IPS-18a (cell line): ENCODE measurements at regions not wholly inside any gene's neighbourhood (a gene's known extent, or its start where the extent isn't known, plus 50 kb on each side); places are given as distances from the start of the nearest gene placed in this dataset.

Experiments
- H3K27ac ChIP-seq: one replicate; pipeline ENCODE4 v1.5.1; 2013; ENCODE audit warnings: low read length
- H3K27me3 ChIP-seq: one replicate; pipeline ENCODE4 v1.6.1; 2013; ENCODE audit warnings: mild to moderate bottlenecking, low read length; ENCODE audit not compliant: control insufficient read depth, insufficient read depth
- H3K36me3 ChIP-seq: one replicate; pipeline ENCODE4 v1.6.1; 2013; ENCODE audit warnings: low read depth, low read length; ENCODE audit not compliant: control insufficient read depth
- H3K4me1 ChIP-seq: one replicate; pipeline ENCODE4 v1.6.1; 2013; ENCODE audit warnings: low read depth, low read length; ENCODE audit not compliant: control insufficient read depth
- H3K4me3 ChIP-seq: one replicate; pipeline ENCODE4 v1.5.1; 2013; ENCODE audit warnings: low read length
- H3K9ac ChIP-seq: one replicate; pipeline ENCODE4 v1.6.1; 2013; ENCODE audit warnings: mild to moderate bottlenecking, low read length, moderate library complexity
- H3K9me3 ChIP-seq: one replicate; pipeline ENCODE4 v1.6.1; 2013; ENCODE audit warnings: low read depth, low read length; ENCODE audit not compliant: control insufficient read depth

DNA sequence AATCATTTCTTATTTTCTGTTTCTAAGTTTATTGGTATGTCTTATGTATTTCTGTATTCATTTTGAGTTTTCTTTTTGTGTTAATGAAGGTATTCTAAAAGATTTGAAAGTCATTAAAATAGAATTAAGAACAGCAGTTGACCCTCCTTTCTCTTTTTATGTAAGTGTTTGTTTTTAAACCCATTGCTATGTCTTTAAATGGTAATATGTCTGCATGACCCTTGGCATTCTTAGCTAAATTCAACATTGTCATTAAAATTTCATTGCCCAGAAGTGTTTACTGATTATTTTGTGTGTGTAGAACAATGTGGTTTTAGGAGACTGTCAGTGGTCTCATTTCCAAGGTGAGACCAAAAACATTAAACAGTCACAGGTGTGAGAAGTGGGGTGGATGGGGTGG lies 197.8 kb downstream of the PCDH7 start:
- Histone ChIP-seq H3K36me3 (no peaks in the 10 kb centered on the region), H3K9me3 (no peaks in the 10 kb centered on the region), H3K27ac (no peak overlapping the region), H3K4me1 (peaks cover 35% of the 10 kb centered on the region), H3K27me3 (no peaks in the 10 kb centered on the region), H3K4me3 (peak overlapping the region; percentile 32), H3K9ac (no peak overlapping the region)

DNA sequence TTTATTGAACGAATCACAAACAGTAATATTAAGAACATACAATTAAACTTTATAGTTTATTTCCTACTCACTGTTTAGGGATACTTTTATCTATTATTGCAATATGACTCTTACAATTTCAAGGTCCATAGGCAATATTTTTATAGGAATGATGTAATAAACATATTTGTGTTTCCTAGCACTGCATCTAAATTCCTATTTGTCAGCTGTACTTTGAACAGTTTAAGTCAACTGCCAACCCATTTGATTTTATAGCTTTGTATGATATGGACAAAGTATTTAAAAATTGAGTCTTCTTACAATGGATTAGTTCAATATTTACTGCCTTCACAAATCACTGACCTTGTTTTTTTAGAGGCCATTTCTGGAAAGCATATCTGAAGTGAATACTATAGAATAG lies 199.3 kb downstream of the PCDH7 start:
- H3K9ac ChIP-seq, result no peak overlapping the region
- H3K9me3 ChIP-seq, result no peaks in the 10 kb centered on the region
- H3K27me3 ChIP-seq, result no peaks in the 10 kb centered on the region
- H3K27ac ChIP-seq, result no peak overlapping the region
- H3K4me3 ChIP-seq, result no peak overlapping the region
- H3K4me1 ChIP-seq, result peaks cover 35% of the 10 kb centered on the region
- no peaks in the 10 kb centered on the region for H3K36me3 ChIP-seq

DNA sequence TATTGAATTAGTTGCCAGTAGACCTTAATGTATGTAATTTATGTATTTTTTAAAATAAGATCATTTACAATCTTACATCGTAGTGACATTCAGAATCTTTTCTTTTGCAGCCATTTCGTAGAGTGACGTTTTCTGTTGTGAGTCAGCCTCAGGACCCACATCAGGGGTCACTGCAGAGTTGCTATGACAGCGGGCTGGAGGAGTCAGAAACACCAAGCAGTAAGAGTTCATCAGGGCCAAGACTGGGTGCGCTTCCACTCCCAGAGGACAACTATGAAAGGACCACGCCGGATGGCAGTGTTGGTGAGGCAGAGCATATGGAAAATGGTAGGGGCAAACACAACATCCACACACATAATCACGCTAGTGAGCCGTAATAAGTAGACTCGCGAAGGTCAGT lies 199.9 kb downstream of the PCDH7 start:
- H3K27ac ChIP-seq, result no peak overlapping the region

DNA sequence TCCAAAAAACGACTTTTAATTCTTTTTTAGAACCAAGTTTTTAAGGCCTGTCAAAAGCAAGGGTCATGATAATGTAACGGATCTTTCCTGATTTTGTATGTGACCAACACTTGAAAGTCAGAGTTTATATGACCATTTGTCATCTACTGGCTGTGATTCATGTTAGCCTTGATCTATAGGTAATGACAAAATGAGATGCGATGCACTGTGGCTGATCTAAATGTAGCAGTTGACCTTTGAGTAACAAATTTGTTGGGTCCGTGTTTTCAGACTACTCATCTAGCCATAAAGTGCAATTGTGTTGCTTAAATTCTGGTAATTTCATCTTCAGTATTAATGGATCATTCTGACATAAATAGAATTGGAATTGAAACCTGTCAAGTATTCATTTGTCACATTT lies 202.5 kb downstream of the PCDH7 start:
- Histone ChIP-seq H3K36me3 (no peaks in the 10 kb centered on the region), H3K4me3 (no peak overlapping the region), H3K4me1 (peaks cover 28% of the 10 kb centered on the region), H3K9ac (no peak overlapping the region), H3K27me3 (no peaks in the 10 kb centered on the region), H3K27ac (no peak overlapping the region), H3K9me3 (no peaks in the 10 kb centered on the region)

More for the DNA sequence above, 199.9 kb downstream of the PCDH7 start:
- Histone ChIP-seq H3K9me3 (no peaks in the 10 kb centered on the region), H3K4me3 (no peak overlapping the region), H3K9ac (peak overlapping the region; percentile 3), H3K36me3 (no peaks in the 10 kb centered on the region), H3K27me3 (no peaks in the 10 kb centered on the region), H3K4me1 (peaks cover 35% of the 10 kb centered on the region)

DNA sequence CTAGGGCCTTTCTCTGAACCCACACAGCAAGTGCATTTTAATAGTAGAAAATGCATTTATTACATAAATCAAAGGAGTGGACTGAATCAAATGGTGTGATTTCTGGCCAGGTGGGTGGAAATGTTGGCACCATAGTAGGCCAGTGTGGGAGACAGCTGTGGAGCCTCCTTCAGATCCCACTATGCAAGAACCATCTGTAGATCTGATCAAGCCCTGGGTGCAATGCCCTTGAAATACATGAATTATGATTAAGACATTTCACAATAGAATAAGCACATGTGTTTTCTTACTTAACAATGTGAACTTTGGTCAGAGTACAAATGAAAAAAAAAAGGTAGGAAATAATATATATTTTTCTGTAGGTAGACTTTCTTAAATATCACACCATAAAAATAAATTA lies 204.3 kb downstream of the PCDH7 start:
- H3K9me3 ChIP-seq, result no peaks in the 10 kb centered on the region
- H3K27me3 ChIP-seq, result no peaks in the 10 kb centered on the region
- H3K4me1 ChIP-seq, result peaks cover 15% of the 10 kb centered on the region
- no peak overlapping the region for H3K9ac ChIP-seq
- H3K36me3 ChIP-seq, result no peaks in the 10 kb centered on the region
- no peak overlapping the region for H3K4me3 ChIP-seq
- no peak overlapping the region for H3K27ac ChIP-seq

DNA sequence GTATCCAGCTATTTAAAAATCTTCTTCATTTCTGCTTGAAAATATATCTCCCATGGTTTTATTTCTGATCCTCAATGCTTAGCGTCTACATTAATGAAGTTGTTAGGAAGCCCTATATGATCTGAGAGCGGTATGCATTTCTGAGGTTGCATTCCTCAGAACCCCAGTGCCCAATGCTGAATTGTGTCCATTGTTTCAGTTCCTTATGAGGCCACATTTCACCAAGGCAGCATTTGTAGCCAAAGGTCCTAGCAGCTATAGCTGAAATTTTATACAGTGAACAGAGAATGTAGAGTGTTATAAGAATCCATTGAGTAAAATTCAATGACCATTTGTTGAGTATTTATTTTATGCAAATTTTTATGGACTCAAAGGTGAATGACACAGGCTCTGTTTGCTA lies 209.5 kb downstream of the PCDH7 start:
- no peak overlapping the region for H3K27ac ChIP-seq
- H3K9me3 ChIP-seq, result no peaks in the 10 kb centered on the region
- peaks cover 7% of the 10 kb centered on the region for H3K4me1 ChIP-seq

DNA sequence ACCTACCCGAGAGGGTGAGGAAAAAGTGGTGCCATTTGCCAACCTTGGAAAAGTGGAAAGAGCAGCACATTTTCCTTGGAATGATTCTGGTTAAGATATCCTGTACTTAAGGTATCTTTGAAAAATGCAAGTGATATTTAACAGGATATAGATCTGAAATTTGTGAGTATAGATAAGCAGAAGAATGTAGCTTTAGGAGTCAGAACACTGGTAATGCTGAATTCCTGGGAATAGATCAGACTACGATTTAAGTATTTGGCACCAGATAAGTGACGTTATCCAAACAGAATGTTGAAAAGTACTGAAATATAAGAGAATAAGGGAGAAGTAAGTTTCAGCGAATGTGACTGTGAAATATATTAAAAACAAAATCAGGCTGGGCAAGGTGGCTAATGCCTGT lies 210.1 kb downstream of the PCDH7 start:
- Histone ChIP-seq H3K27me3 (no peaks in the 10 kb centered on the region), H3K4me1 (peaks cover 7% of the 10 kb centered on the region), H3K9ac (no peak overlapping the region), H3K27ac (no peak overlapping the region), H3K9me3 (no peaks in the 10 kb centered on the region), H3K4me3 (no peak overlapping the region), H3K36me3 (no peaks in the 10 kb centered on the region)

More for the DNA sequence above, 209.5 kb downstream of the PCDH7 start:
- Histone ChIP-seq H3K36me3 (no peaks in the 10 kb centered on the region), H3K27me3 (no peaks in the 10 kb centered on the region), H3K9ac (no peak overlapping the region), H3K4me3 (no peak overlapping the region)

DNA sequence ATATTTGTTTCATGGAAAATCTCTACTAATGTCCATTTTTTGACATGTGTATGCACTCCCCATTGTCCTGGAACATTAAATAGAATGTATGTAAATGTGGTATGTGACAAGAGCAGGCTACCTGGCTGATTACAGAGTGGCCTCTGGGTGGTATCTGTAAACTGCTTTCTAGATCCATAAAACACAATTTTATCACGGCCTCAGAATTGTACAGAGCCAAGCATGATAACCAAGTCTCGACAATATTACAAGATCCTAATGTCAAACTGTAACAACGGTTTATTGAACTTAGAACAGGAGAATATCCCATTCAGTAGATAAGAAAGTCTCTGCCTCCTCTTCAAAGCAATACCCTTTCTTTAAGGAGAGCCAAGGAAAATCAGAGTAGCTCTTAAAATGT lies 212.4 kb downstream of the PCDH7 start:
- Histone ChIP-seq H3K27ac (no peak overlapping the region), H3K9me3 (no peaks in the 10 kb centered on the region), H3K4me1 (peaks cover 3% of the 10 kb centered on the region), H3K9ac (no peak overlapping the region), H3K36me3 (no peaks in the 10 kb centered on the region), H3K27me3 (no peaks in the 10 kb centered on the region), H3K4me3 (no peak overlapping the region)

DNA sequence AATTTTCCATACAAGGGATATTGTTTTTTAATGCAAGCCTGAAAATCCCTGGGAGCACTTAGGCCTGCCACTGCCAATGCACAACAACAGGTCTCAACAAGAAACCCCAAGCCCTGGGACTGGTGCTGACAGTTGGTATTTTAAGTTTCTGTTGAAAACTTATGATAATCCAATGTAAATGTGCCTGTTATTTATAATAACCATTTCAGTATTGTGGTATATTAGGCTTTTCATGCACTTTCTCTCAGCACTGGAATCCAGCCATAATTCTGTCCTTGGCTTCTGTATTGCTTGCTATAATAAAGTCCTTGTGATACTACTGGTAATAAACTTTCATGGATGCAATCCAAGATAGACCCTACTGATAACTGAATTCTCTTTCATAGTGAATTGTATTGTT lies 218.9 kb downstream of the PCDH7 start:
- Histone ChIP-seq H3K36me3 (no peaks in the 10 kb centered on the region), H3K4me3 (no peak overlapping the region), H3K9ac (no peak overlapping the region), H3K4me1 (no peaks in the 10 kb centered on the region), H3K27ac (no peak overlapping the region), H3K9me3 (no peaks in the 10 kb centered on the region), H3K27me3 (no peaks in the 10 kb centered on the region)

DNA sequence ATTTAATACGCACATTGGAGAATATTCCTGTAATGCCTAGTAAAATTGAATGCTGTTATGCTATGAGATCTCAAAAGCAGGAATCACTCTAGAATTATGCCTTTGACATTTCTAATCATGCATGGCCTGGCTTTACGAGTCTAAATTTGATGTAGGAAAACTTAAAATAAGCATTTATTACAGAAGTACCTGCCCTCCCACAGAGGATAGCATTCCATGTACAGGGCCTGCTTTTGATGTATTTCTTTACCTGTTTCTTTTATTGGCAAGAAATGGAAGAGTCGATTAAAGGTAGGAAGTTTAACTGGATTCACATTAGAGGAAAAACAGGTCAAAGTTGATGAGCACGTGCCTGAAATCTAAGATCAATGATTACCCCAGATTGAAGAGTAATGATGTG lies 219.5 kb downstream of the PCDH7 start:
- Histone ChIP-seq H3K27me3 (no peaks in the 10 kb centered on the region), H3K9me3 (no peaks in the 10 kb centered on the region), H3K4me3 (no peak overlapping the region), H3K27ac (no peak overlapping the region), H3K9ac (no peak overlapping the region), H3K36me3 (no peaks in the 10 kb centered on the region), H3K4me1 (no peaks in the 10 kb centered on the region)

DNA sequence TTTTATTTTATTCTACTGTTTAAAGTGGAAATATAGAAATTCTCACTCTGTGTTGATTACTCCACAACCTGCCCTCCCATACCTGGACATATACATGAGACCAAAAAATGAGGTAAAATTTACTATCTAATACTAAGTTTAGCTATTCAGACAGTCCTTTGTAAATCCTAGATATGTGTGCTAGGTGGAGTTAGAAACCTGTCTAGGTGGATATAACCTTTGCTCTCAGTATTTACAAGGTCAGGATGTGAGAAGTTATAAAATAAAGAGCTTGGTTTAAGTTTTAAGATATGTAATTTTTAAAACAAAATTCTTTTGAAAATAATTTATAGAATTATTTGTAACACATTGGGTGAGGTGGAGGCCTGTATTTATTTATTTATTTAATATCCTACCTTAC lies 221.5 kb downstream of the PCDH7 start:
- no peaks in the 10 kb centered on the region for H3K36me3 ChIP-seq
- no peak overlapping the region for H3K9ac ChIP-seq
- no peak overlapping the region for H3K27ac ChIP-seq
- no peaks in the 10 kb centered on the region for H3K9me3 ChIP-seq
- peaks cover 3% of the 10 kb centered on the region for H3K4me1 ChIP-seq
- H3K27me3 ChIP-seq, result no peaks in the 10 kb centered on the region
- no peak overlapping the region for H3K4me3 ChIP-seq

DNA sequence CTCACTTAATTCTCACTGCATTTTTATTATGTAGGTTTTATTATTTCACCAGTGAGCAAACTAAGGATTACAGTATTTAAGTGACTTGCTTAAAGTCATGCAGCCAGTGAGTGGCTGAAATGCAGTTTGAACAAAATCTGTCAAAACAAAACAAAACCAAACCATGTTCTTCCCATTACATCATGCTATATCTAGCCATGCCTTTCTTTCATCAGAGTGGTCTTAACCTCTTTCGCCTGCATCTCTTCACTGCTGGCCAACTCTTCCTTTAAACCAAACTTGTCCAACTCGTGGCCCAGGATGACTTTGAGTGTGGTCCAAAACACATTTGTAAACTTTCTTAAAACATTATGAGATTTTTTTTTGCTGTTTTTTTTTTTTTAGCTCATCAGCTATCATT lies 223.2 kb downstream of the PCDH7 start:
- no peaks in the 10 kb centered on the region for H3K9me3 ChIP-seq
- no peaks in the 10 kb centered on the region for H3K36me3 ChIP-seq
- H3K4me1 ChIP-seq, result peaks cover 3% of the 10 kb centered on the region

More for the DNA sequence above, 223.2 kb downstream of the PCDH7 start:
- H3K4me3 ChIP-seq, result no peak overlapping the region
- no peak overlapping the region for H3K27ac ChIP-seq
- no peak overlapping the region for H3K9ac ChIP-seq
- H3K27me3 ChIP-seq, result no peaks in the 10 kb centered on the region
